Activated T-cell treated with anti-CD3 and anti-CD28 coated beads, Interleukin-2, amount 50 U/mL, for 24 hours (primary cell): ENCODE measurements at regions not wholly inside any gene's neighbourhood (a gene's known extent, or its start where the extent isn't known, plus 50 kb on each side); places are given as distances from the start of the nearest gene placed in this dataset.
"Not testable (repeated sequence)": the region's sequence is repeated elsewhere in the genome, so short reads cannot be mapped to it uniquely, and the experiment has no call there.

ENCODE experiments used
- DNase-seq: peaks from one replicate; pipeline ENCODE4 v3.0.0-alpha.2; 2020
- H3K27ac Mint-ChIP-seq: 2 replicates; pipeline ENCODE4 v1.8.0; 2020; ENCODE audit warnings: mild to moderate bottlenecking, mixed read lengths
- H3K27me3 Mint-ChIP-seq: 2 replicates; pipeline ENCODE4 v1.8.0; 2020; ENCODE audit warnings: mixed read lengths
- H3K36me3 Mint-ChIP-seq: 2 replicates; pipeline ENCODE4 v1.8.0; 2020; ENCODE audit warnings: low read depth, mixed read lengths
- H3K4me1 Mint-ChIP-seq: 2 replicates; pipeline ENCODE4 v1.8.0; 2020; ENCODE audit warnings: low read depth, mixed read lengths
- H3K4me3 Mint-ChIP-seq: 2 replicates; pipeline ENCODE4 v1.8.0; 2020; ENCODE audit warnings: mild to moderate bottlenecking, moderate library complexity, mixed read lengths
- H3K9me3 Mint-ChIP-seq: 2 replicates; pipeline ENCODE4 v1.8.0; 2020; ENCODE audit warnings: mixed read lengths

GRCh38 chr5:6087576-6087975 lies 290.8 kb downstream of the MED10 start:
- no peak for DNase-seq
- Mint-ChIP-seq H3K4me1 (no peaks in the 10 kb centered on the region), H3K27ac (no peak overlapping the region), H3K9me3 (no peaks in the 10 kb centered on the region), H3K36me3 (no peaks in the 10 kb centered on the region), H3K27me3 (no peaks in the 10 kb centered on the region), H3K4me3 (no peak overlapping the region)

DNA sequence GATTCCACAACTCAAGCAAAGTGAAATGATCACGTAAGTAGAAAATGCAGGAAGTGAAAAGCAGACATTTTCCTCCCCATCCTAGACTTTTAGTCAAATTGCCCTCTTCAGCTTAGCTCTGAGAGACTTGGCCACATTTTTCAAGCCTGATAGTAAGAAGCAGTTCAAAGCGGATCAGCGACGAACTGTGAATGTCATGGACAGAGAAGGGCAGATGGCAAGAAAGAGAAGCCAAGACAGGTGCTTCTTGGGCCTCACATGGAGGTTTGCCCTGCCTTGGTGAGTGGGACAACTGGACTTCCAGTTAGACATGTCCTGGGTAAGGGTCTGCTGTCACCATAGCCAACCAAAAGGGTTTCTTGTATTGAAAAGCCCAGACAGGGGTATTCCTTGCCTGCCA lies 291.5 kb downstream of the MED10 start:
- no peak overlapping the region for H3K4me3 Mint-ChIP-seq
- no peak for DNase-seq
- no peak overlapping the region for H3K27ac Mint-ChIP-seq
- no peaks in the 10 kb centered on the region for H3K36me3 Mint-ChIP-seq
- no peaks in the 10 kb centered on the region for H3K9me3 Mint-ChIP-seq
- H3K4me1 Mint-ChIP-seq: no peaks in the 10 kb centered on the region
- H3K27me3 Mint-ChIP-seq: no peaks in the 10 kb centered on the region

DNA sequence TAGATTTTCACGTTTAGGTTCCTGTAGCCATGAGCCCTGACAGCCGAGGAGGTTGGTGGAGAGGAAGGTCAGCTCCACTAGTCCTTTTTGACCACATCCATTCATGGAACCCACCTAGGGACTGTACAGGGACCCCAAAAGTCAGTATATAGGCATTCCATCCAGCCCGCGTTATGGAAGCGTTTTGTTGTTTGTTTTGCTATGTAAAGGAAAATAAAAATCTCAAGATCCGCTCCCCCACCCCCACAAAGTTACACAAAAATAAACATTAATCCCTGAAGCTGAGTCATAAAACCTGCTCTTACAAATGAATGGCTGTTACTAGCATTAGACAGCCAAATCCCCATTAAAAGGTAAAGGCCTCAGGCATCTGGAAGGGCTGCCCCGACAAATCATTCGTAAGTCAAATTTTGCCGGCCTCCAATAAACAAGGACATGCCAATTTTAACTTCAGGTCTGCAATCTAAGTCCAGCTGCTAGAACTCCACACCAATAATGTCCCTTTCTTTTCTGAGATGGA lies 292.9 kb downstream of the MED10 start:
- no peak overlapping the region for H3K27ac Mint-ChIP-seq
- no peak overlapping the region for H3K4me3 Mint-ChIP-seq
- H3K27me3 Mint-ChIP-seq: no peaks in the 10 kb centered on the region

DNA sequence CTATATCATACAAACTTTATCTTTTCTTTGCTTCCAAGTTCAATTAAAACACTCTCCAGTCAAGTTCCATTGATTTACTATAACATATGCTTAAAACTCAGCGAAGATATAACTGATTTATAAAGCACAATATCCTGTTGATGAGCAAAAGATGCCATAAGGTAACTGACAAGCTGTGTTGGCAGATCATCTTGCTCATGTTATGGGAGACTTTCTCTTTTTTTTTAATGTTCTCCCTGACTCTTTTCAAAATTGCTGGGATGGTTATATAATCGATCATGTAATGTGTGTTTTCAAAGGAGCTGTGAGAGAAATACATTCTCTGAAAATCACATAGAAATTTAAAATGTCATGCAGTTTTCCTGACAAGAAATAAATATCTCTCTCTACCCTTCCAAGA lies 293.5 kb downstream of the MED10 start:
- Mint-ChIP-seq H3K9me3 (no peaks in the 10 kb centered on the region), H3K4me3 (no peak overlapping the region), H3K36me3 (no peaks in the 10 kb centered on the region), H3K27ac (no peak overlapping the region), H3K4me1 (no peaks in the 10 kb centered on the region), H3K27me3 (no peaks in the 10 kb centered on the region)
- DNase-seq: no peak

More for the DNA sequence above, 292.9 kb downstream of the MED10 start:
- DNase-seq: no peak
- Mint-ChIP-seq H3K9me3 (no peaks in the 10 kb centered on the region), H3K36me3 (no peaks in the 10 kb centered on the region), H3K4me1 (no peaks in the 10 kb centered on the region)

DNA sequence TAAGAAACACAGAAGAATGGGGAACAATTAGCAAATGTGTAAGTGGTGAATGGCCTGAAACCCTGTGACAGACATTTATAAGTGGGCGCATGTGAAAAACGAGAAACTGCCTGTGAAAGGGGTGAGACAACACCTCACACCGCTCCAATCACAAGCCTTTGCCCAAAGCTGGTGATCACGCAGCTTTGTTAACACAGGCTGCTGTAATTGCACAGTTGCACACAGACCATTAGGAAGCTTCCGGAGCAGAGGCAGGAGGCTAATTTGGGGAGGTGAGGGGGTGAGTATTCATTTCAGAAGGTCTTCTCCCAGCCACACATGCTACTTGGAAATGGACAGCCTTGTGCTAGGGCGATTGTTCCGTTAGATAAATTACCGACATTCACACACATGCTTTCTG lies 294.0 kb downstream of the MED10 start:
- H3K27me3 Mint-ChIP-seq: no peaks in the 10 kb centered on the region
- no peaks in the 10 kb centered on the region for H3K4me1 Mint-ChIP-seq
- no peak for DNase-seq
- H3K36me3 Mint-ChIP-seq: no peaks in the 10 kb centered on the region
- no peak overlapping the region for H3K27ac Mint-ChIP-seq
- H3K4me3 Mint-ChIP-seq: no peak overlapping the region
- H3K9me3 Mint-ChIP-seq: no peaks in the 10 kb centered on the region

DNA sequence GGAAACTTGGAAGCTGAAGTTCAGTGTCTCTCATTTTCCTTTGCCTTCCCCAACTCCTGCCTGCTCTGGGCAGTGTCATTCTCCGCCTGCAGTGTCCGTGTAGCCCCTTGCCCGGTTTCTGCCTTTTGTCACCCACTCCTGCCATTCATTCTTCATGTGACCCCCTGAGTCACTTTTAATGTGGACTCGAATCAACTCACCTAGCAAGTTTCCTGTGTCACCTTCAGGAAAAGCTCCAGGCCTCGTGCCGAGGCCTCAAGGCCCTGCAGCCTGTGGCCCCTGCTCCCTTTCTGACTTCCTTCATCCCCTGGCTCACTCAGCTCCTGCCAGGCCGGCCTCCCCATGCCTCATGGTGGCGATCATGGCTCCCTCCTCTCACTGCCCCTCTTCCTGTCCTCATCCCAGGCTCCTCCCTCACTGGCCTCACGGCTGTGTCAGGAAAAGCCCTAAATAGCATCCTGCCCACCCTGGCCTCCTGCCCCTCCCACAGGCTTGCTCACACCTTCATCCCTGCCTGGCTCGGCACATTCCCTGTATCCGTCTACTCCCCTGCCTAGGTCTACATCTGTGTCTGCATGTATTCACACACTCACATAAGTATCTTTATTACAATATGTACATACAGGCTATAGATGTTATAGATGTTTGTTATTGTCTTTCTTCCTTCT lies 294.9 kb downstream of the MED10 start:
- H3K27ac Mint-ChIP-seq: no peak overlapping the region
- H3K27me3 Mint-ChIP-seq: no peaks in the 10 kb centered on the region

GRCh38 chr5:6082685-6083084 lies 295.7 kb downstream of the MED10 start:
- Mint-ChIP-seq H3K4me3 (no peak overlapping the region), H3K4me1 (no peaks in the 10 kb centered on the region), H3K36me3 (no peaks in the 10 kb centered on the region), H3K9me3 (no peaks in the 10 kb centered on the region), H3K27ac (no peak overlapping the region), H3K27me3 (no peaks in the 10 kb centered on the region)
- no peak for DNase-seq

More for the DNA sequence above, 294.9 kb downstream of the MED10 start:
- no peak for DNase-seq
- Mint-ChIP-seq H3K4me3 (no peak overlapping the region), H3K4me1 (no peaks in the 10 kb centered on the region), H3K9me3 (no peaks in the 10 kb centered on the region), H3K36me3 (no peaks in the 10 kb centered on the region)

GRCh38 chr5:6081727-6082210 lies 296.6 kb downstream of the MED10 start:
- no peaks in the 10 kb centered on the region for H3K36me3 Mint-ChIP-seq
- H3K4me3 Mint-ChIP-seq: no peak overlapping the region
- H3K9me3 Mint-ChIP-seq: no peaks in the 10 kb centered on the region
- DNase-seq: no peak
- no peaks in the 10 kb centered on the region for H3K4me1 Mint-ChIP-seq
- no peak overlapping the region for H3K27ac Mint-ChIP-seq
- no peaks in the 10 kb centered on the region for H3K27me3 Mint-ChIP-seq

- no peaks in the 10 kb centered on the region for H3K36me3 Mint-ChIP-seq
These were observed 297.2 kb downstream of the MED10 start for GRCh38 chr5:6080930-6081726.

GRCh38 chr5:6080436-6080835 lies 297.9 kb downstream of the MED10 start:
- H3K27me3 Mint-ChIP-seq: no peaks in the 10 kb centered on the region
- no peaks in the 10 kb centered on the region for H3K4me1 Mint-ChIP-seq
- no peak for DNase-seq
- no peak overlapping the region for H3K27ac Mint-ChIP-seq
- H3K9me3 Mint-ChIP-seq: no peaks in the 10 kb centered on the region
- H3K36me3 Mint-ChIP-seq: no peaks in the 10 kb centered on the region
- H3K4me3 Mint-ChIP-seq: no peak overlapping the region

More at GRCh38 chr5:6080930-6081726, 297.2 kb downstream of the MED10 start:
- no peak for DNase-seq
- no peak overlapping the region for H3K27ac Mint-ChIP-seq
- H3K4me3 Mint-ChIP-seq: no peak overlapping the region
- H3K9me3 Mint-ChIP-seq: no peaks in the 10 kb centered on the region
- H3K4me1 Mint-ChIP-seq: no peaks in the 10 kb centered on the region
- no peaks in the 10 kb centered on the region for H3K27me3 Mint-ChIP-seq

DNA sequence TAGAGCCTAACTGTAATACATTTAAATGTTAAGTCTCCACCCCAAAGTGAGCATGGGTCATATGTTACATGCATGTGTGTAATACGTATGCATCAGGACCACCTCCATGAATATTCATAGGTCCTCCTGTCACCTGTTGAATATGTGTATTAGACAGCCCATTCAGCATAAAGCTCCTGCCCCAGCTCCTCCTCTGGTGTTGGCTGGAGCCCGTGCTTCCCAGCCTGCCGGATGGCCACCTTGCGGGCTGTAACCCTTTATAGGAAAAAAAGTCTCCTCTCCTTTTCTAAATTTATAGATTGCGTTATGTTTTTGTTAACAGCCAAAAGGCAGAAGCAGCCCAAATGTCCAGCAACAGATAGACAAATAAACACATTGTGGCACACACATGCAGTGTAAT lies 299.5 kb downstream of the MED10 start:
- Mint-ChIP-seq H3K9me3 (no peaks in the 10 kb centered on the region), H3K4me1 (no peaks in the 10 kb centered on the region), H3K27ac (no peak overlapping the region), H3K36me3 (no peaks in the 10 kb centered on the region), H3K4me3 (no peak overlapping the region), H3K27me3 (no peaks in the 10 kb centered on the region)
- DNase-seq: no peak

DNA sequence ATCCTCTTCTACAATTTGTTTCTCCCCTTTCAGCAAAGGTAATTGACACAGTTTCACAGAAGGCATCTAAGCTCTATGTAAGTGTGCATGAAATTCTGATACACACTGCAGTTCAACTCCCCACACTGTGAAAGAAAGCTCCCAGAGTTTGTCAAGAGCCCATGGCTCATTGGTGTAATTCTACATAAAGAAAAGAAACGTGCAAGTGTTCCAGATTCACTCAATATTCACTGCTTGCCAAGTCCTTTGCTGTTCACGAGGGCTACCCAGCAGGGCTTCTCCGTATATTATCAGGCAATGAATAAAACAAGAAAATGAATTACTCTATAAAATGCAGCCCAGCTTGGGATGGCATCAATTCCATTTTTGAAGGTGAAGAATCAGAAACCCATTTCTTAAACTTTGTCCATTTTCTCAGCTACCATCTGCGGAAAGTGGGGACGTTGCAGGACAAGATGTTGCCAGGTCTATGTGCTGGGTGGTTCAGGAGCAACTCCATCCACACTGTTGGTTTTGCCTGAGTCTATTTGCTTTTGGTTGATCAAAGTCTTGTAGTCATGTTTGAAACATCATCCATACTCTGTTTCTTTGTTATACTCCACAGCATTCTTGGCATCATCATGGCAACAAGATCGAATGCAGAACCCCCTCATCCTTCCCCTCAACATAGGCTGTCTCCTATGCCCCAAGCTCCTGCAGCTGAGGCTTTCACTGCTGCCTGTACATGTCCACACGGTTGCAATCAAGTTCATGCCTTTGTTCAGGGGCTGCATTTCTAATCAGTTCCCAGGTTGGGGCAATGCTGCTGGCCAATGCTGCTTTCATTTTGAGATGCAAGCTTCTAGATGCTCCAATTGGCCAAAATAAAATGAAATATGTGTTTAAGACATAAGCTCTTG lies 301.8 kb downstream of the MED10 start:
- Mint-ChIP-seq H3K27me3 (peaks cover 4% of the 10 kb centered on the region), H3K27ac (no peak overlapping the region), H3K4me3 (no peak overlapping the region), H3K9me3 (no peaks in the 10 kb centered on the region), H3K36me3 (no peaks in the 10 kb centered on the region), H3K4me1 (no peaks in the 10 kb centered on the region)
- DNase-seq: no peak

DNA sequence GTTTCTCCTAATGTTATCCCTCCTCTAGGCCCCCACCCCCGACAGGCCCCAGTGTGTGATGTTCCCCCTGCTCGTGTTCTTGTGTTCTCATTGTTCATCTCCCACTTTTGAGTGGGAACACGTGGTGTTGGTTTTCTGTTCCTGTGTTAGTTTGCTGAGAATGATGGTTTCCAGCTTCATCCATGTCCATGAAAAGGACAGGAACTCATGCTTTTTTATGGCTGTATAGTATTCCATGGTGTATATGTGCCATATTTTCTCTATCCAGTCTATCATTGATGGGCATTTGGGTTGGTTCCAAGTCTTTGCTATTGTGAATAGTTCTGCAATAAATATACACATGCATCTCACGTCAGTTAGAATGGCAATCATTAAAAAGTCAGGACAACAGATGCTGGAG lies 305.9 kb downstream of the MED10 start:
- H3K36me3 Mint-ChIP-seq, H3K4me1 Mint-ChIP-seq, H3K9me3 Mint-ChIP-seq, H3K27ac Mint-ChIP-seq, H3K4me3 Mint-ChIP-seq, DNase-seq, H3K27me3 Mint-ChIP-seq: not testable (repeated sequence)

GRCh38 chr5:6069496-6070185 lies 308.7 kb downstream of the MED10 start:
- DNase-seq: no peak
- H3K9me3 Mint-ChIP-seq: no peaks in the 10 kb centered on the region
- no peak overlapping the region for H3K27ac Mint-ChIP-seq
- no peaks in the 10 kb centered on the region for H3K36me3 Mint-ChIP-seq
- H3K27me3 Mint-ChIP-seq: peaks cover 4% of the 10 kb centered on the region
- H3K4me1 Mint-ChIP-seq: no peaks in the 10 kb centered on the region
- H3K4me3 Mint-ChIP-seq: no peak overlapping the region
